Adrenal gland (tissue), 5 donors: ENCODE measurements at regions not wholly inside any gene's neighbourhood (a gene's known extent, or its start where the extent isn't known, plus 50 kb on each side); places are given as distances from the start of the nearest gene placed in this dataset.

Experiments
- POLR2A ChIP-seq, 2 donors: fragments of 450-650 bp; IDR thresholded peaks; one replicate each; pipeline ENCODE4 v1.6.1; 2017; ENCODE audit warnings: antibody characterized with exemption in 2 of 2, mild to moderate bottlenecking in 2 of 2, moderate library complexity in 1 of 2
- TF ChIP-seq, protein P1 (sequence below), 6 experiments: fragments of 450-650 bp in 4 of 6; fragments of 200-600 bp in 2 of 6; sonication (generic) in 1 of 6; IDR thresholded peaks; 1 replicate in 5 of 6; 2 replicates in 1 of 6; pipeline versions ENCODE4 v1.5.1 to v1.8.0; 2016 to 2021; ENCODE audit warnings: antibody characterized with exemption in 6 of 6, mild to moderate bottlenecking in 2 of 6, moderate library complexity in 1 of 6
- donor health status: DM: no; HTN: no; CAD: no.

DNA sequence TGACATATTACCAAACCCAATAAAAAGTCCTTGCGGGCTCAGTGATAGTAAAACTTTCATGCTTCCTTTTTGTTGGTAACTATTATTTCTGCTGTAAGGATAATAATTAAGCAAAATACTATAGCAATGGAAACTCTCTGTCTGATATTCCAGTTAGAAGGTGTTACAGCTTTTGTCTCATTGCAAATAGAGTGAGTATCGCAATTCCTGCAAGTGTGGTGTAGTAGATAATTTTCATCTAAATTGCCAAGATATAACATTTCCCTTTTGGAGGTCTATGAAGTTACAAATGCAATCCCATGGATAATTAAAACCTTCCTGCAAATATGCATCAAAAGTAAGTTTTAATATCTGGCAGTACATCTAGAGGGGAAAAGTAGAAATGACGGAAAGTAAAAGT lies 88.7 kb upstream of the CD93 start:
- TF ChIP-seq, protein P1, sequence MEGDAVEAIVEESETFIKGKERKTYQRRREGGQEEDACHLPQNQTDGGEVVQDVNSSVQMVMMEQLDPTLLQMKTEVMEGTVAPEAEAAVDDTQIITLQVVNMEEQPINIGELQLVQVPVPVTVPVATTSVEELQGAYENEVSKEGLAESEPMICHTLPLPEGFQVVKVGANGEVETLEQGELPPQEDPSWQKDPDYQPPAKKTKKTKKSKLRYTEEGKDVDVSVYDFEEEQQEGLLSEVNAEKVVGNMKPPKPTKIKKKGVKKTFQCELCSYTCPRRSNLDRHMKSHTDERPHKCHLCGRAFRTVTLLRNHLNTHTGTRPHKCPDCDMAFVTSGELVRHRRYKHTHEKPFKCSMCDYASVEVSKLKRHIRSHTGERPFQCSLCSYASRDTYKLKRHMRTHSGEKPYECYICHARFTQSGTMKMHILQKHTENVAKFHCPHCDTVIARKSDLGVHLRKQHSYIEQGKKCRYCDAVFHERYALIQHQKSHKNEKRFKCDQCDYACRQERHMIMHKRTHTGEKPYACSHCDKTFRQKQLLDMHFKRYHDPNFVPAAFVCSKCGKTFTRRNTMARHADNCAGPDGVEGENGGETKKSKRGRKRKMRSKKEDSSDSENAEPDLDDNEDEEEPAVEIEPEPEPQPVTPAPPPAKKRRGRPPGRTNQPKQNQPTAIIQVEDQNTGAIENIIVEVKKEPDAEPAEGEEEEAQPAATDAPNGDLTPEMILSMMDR (IDR thresholded peaks at IDR 0.05) = no peak
- no peak for TF ChIP-seq POLR2A (IDR thresholded peaks at IDR 0.05)
